GM20431 (cell line): ENCODE measurements at regions not wholly inside any gene's neighbourhood (a gene's known extent, or its start where the extent isn't known, plus 50 kb on each side); places are given as distances from the start of the nearest gene placed in this dataset.

Experiments used
- in situ Hi-C: fragments of 300-500 bp; cut with MseI, MboI; formaldehyde crosslinking; loops from one replicate; pipeline ENCODE4 v1.15.0; 2020; ENCODE audit warnings: low sequenced_read_pairs; ENCODE audit not compliant: unreplicated experiment

GRCh38 chr18:47427923-47428637 is 176.6 kb upstream of the SKOR2 start:
- in situ Hi-C loops, result no loop called here

GRCh38 chr18:47427072-47427471 is 175.6 kb upstream of the SKOR2 start:
- in situ Hi-C loops, result no loop called here

DNA sequence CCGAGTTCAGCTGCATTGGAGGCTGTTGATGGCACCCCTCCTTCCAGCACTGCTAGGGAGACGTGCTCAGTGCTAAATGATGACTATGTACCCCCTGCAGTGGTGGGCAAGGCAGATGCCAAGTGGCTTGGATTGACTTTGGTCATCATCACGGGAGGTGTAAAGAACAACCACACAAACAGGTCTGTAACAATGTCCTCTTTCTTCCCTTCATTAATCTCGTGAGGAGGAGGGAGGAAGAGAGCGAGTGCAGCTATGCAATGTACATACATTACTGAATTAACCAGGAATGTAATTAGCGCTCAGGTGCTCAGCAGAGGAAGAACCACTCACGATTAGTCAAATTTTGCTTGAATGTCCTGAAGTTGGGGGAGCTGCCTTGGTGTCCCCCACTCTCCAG is 173.9 kb upstream of the SKOR2 start:
- in situ Hi-C loops, result no loop called here

DNA sequence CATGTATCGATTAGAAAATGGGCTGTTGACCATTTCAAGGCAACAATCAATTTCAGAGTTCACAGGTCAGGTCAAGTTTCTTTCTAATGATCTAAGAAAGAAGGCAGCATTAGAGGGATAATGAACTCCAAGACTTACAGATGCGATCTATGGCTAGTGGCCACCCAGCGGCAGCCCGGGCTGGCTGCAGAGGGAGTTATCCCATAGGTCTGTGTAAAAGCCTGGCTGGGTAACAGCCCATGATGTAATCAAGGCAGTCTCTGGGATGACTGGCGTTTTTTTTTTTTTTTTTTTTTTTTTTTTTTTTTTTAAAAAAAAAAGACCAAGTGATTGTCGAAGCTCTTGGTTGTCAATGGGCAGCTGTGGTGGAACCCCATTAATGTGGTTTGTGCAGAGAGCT is 171.1 kb upstream of the SKOR2 start:
- in situ Hi-C loops, result no loop called here

DNA sequence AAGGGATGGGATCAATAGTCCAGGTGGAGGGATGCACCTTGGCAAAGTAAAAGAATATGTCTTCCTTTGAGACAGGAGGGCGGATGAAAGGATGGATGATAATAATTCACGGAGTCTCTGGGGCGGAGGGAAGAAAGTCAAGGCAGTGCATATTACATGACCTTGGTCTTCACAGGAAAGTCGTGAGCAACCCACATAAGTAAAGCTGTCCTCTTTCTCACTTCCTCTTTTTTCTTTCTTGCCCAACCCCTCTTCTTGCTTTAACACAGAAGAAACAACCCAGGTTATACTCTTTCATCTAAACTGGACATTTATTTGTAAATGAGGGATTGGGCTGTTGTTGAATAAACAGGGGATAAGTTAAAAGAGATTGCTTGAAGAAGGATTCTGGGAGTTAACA is 168.7 kb upstream of the SKOR2 start:
- in situ Hi-C loops, result no loop called here

GRCh38 chr18:47418746-47419145 is 167.3 kb upstream of the SKOR2 start:
- in situ Hi-C loops, result no loop called here

DNA sequence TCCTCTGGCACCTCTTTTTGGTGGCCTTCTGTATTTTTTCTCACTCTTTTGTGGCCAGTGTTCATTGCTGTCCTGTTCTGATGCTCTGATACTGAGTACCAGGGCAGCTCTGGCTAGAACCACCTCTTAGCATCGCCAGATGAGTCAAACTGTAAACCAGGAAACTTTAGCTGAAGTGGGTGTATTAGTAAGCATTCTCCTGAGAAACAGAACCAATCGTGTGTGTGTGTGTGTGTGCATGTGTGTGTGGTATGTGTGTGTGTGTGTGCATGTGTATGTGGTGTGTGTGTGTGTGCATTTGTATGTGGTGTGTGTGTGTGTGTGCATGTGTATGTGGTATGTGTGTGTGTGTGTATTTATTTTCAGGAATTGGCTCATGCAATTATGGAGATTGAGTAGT is 166.3 kb upstream of the SKOR2 start:
- in situ Hi-C loops, result no loop called here

- in situ Hi-C loops, result no loop called here
Measured at GRCh38 chr18:47415881-47416280, 164.4 kb upstream of the SKOR2 start.

GRCh38 chr18:47413327-47413726 is 161.9 kb upstream of the SKOR2 start:
- in situ Hi-C loops, result no loop called here

- in situ Hi-C loops, result no loop called here
Measured at GRCh38 chr18:47412924-47413323, 161.5 kb upstream of the SKOR2 start.

DNA sequence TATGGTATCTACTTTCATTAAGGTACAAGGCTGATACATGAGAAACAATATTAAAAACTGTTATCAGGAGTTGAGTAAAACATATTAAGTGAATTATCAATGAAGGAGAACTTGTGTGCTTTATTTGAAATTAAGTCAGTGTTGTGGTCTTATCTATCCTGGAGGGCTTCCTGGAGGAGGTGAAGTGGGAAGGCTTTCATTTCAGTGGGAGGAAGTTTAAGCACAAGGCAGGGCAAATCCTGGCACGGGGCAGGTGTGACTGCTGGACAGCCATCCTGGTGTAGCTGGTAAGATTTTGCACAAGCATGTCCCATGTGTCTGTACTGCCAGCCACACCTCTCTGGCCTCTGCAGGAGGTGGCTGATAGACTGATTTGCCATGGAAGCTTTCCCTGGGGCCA is 159.7 kb upstream of the SKOR2 start:
- in situ Hi-C loops, result no loop called here

DNA sequence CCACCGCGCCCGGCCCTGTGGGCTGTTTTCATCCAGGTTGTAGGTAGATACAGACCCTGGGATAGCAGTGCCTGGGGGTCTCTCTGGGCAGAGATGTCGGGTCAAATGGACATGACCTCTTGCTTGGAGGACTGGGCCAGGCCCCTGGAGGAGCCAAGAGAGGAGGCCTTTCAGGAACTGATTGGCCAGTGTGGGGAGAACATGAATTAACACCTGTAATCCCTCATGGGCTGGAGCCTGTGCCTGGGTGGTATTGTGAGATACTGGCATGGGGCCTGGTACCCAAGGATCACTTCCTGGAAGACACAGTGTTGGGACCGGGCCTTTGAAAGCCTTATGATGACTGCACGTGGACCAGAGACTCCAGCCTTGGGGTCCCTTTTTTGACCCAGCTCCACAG is 158.7 kb upstream of the SKOR2 start:
- in situ Hi-C loops, result no loop called here

GRCh38 chr18:47409519-47409918 is 158.1 kb upstream of the SKOR2 start:
- in situ Hi-C loops, result no loop called here

- in situ Hi-C loops, result no loop called here
Measured at GRCh38 chr18:47407736-47408135, 156.3 kb upstream of the SKOR2 start.

DNA sequence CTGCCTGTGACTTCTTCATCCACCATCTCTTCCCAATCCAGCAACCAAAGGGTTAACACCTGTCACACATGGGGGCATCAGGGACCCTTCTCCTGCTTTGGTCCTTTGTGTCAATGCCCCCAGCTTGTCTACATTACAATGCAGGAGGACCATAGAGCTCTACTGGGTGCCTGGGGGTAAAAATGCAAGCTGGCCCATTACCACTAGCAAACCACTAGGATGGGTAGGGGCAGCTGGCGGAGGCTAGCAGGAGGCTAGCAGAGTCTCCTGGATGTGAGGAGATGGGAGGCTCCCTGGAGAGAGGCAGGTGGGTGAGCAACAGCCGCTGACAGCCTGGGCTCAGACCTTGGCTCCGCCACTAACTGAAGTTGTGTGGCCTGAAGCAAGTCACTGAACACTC is 153.4 kb upstream of the SKOR2 start:
- in situ Hi-C loops, result no loop called here

- in situ Hi-C loops, result no loop called here
Measured at GRCh38 chr18:47403949-47404348, 152.5 kb upstream of the SKOR2 start.

GRCh38 chr18:47403317-47403716 is 151.9 kb upstream of the SKOR2 start:
- in situ Hi-C loops, result no loop called here

GRCh38 chr18:47399475-47399874 is 148.0 kb upstream of the SKOR2 start:
- in situ Hi-C loops, result no loop called here

GRCh38 chr18:47397671-47398319 is 146.3 kb upstream of the SKOR2 start:
- in situ Hi-C loops, result no loop called here

GRCh38 chr18:47391665-47392064 is 140.2 kb upstream of the SKOR2 start:
- in situ Hi-C loops, result no loop called here

GRCh38 chr18:47390410-47391024 is 139.1 kb upstream of the SKOR2 start:
- in situ Hi-C loops, result no loop called here

DNA sequence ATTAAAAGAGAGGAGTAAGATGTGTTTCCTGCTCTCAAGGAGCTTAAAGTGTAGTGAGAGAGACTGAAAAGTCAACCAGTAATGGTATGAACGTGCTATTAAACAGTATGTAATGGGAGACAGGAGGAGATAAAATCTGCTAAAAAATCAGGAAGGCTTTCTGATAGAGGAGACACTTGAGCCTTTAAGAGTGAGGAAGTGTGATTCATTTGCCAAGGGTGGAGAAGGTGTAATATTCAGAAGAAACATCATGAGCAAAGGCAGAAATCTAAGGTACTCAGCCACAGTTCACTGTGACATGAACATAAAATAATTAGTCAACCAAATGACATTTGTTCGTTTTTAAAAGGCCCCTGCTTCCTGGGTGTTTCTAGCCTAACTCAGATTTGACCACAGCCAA is 137.8 kb upstream of the SKOR2 start:
- in situ Hi-C loops, result no loop called here
